ENCODE measurements at regions not wholly inside any gene's neighbourhood (a gene's known extent, or its start where the extent isn't known, plus 50 kb on each side); places are given as distances from the start of the nearest gene placed in this dataset.

GRCh38 chr10:78188446-78188845, 154.8 kb downstream of the RPS24 start:
- no peak for DNase-seq

GRCh38 chr10:78190051-78190825, 156.6 kb downstream of the RPS24 start:
- no peak for DNase-seq

- no peak for DNase-seq
Observed at GRCh38 chr10:78191301-78191700, 157.6 kb downstream of the RPS24 start.

GRCh38 chr10:78193189-78193588, 159.5 kb downstream of the RPS24 start:
- no peak for DNase-seq

- no peak for DNase-seq
Observed at GRCh38 chr10:78194050-78194449, 160.4 kb downstream of the RPS24 start.

- DNase-seq: no peak
Observed at GRCh38 chr10:78194539-78195402, 161.1 kb downstream of the RPS24 start.

GRCh38 chr10:78196396-78196795, 162.7 kb downstream of the RPS24 start:
- DNase-seq: no peak

GRCh38 chr10:78196964-78197363, 163.3 kb downstream of the RPS24 start:
- DNase-seq: no peak

- no peak for DNase-seq
Observed at GRCh38 chr10:78197628-78198272, 164.1 kb downstream of the RPS24 start.

- DNase-seq: no peak
Observed at GRCh38 chr10:78199005-78199725, 165.5 kb downstream of the RPS24 start.

GRCh38 chr10:78199759-78200158, 166.1 kb downstream of the RPS24 start:
- no peak for DNase-seq

GRCh38 chr10:78200686-78201085, 167.0 kb downstream of the RPS24 start:
- no peak for DNase-seq

GRCh38 chr10:78202386-78202785, 168.7 kb downstream of the RPS24 start:
- no peak for DNase-seq

- no peak for DNase-seq
Observed at GRCh38 chr10:78203915-78204818, 170.5 kb downstream of the RPS24 start.

- DNase-seq: no peak
Observed at GRCh38 chr10:78205457-78206016, 171.9 kb downstream of the RPS24 start.

GRCh38 chr10:78207216-78207615, 173.6 kb downstream of the RPS24 start:
- DNase-seq: no peak

- no peak for DNase-seq
Observed at GRCh38 chr10:78207776-78208175, 174.1 kb downstream of the RPS24 start.

- no peak for DNase-seq
Observed at GRCh38 chr10:78209970-78210369, 176.3 kb downstream of the RPS24 start.

GRCh38 chr10:78210548-78210947, 176.9 kb downstream of the RPS24 start:
- no peak for DNase-seq

- DNase-seq: no peak
Observed at GRCh38 chr10:78210976-78211375, 177.3 kb downstream of the RPS24 start.

- no peak for DNase-seq
Observed at GRCh38 chr10:78211561-78212051, 177.9 kb downstream of the RPS24 start.

Data from activated CD4-positive, alpha-beta T cell treated with anti-CD3 and anti-CD28 coated beads for 1 hour (primary cell).